Memory B cell (primary cell): ENCODE measurements at regions not wholly inside any gene's neighbourhood (a gene's known extent, or its start where the extent isn't known, plus 50 kb on each side); places are given as distances from the start of the nearest gene placed in this dataset.
"Not testable (repeated sequence)": the region's sequence is repeated elsewhere in the genome, so short reads cannot be mapped to it uniquely, and the experiment has no call there.

Experiments used
- ATAC-seq: fragments of 150-1000 bp; cut with Tn5 transposase; 2 replicates; pipeline ENCODE4 v1.10.0; 2021; ENCODE audit warnings: low read depth, mild to moderate bottlenecking, moderate library complexity
- DNase-seq, 2 donors: peaks; one replicate each; pipeline ENCODE4 v3.0.0; 2022; ENCODE audit warnings: low spot score in 2 of 2
- H3K27ac Mint-ChIP-seq: one replicate; pipeline ENCODE4 v1.8.0; 2022; ENCODE audit warnings: mild to moderate bottlenecking, moderate library complexity, mixed read lengths
- H3K27me3 Mint-ChIP-seq: one replicate; pipeline ENCODE4 v1.8.0; 2022; ENCODE audit warnings: mixed read lengths
- H3K36me3 Mint-ChIP-seq: one replicate; pipeline ENCODE4 v1.8.0; 2022; ENCODE audit warnings: mild to moderate bottlenecking, mixed read lengths
- H3K4me1 Mint-ChIP-seq: one replicate; pipeline ENCODE4 v1.8.0; 2022; ENCODE audit warnings: mixed read lengths
- H3K4me3 Mint-ChIP-seq: one replicate; pipeline ENCODE4 v1.8.0; 2022; ENCODE audit warnings: mild to moderate bottlenecking, moderate library complexity, mixed read lengths
- H3K9me3 Mint-ChIP-seq: one replicate; pipeline ENCODE4 v1.8.0; 2022; ENCODE audit warnings: mixed read lengths

- DNase-seq (peak; percentile 69 to 71), ATAC-seq (peak; percentile 82)
- Mint-ChIP-seq H3K36me3 (no peaks in the 10 kb centered on the region), H3K27me3 (no peaks in the 10 kb centered on the region), H3K4me1 (peaks cover 6% of the 10 kb centered on the region), H3K9me3 (peaks cover 4% of the 10 kb centered on the region), H3K4me3 (peak overlapping the region; percentile 95), H3K27ac (peak overlapping the region; percentile 98)
Observed at GRCh38 chr6:27177485-27178406, 69.8 kb upstream of the PRSS16 start.

GRCh38 chr6:27178407-27178730 lies 69.1 kb upstream of the PRSS16 start:
- peak overlapping the region; percentile 95 for H3K4me3 Mint-ChIP-seq
- no peak for ATAC-seq
- no peaks in the 10 kb centered on the region for H3K36me3 Mint-ChIP-seq
- H3K9me3 Mint-ChIP-seq, result peaks cover 4% of the 10 kb centered on the region
- H3K4me1 Mint-ChIP-seq, result peaks cover 6% of the 10 kb centered on the region
- H3K27me3 Mint-ChIP-seq, result no peaks in the 10 kb centered on the region
- DNase-seq, result peak in 1 of 2 donors; percentile 40
- H3K27ac Mint-ChIP-seq, result peak overlapping the region; percentile 98

DNA sequence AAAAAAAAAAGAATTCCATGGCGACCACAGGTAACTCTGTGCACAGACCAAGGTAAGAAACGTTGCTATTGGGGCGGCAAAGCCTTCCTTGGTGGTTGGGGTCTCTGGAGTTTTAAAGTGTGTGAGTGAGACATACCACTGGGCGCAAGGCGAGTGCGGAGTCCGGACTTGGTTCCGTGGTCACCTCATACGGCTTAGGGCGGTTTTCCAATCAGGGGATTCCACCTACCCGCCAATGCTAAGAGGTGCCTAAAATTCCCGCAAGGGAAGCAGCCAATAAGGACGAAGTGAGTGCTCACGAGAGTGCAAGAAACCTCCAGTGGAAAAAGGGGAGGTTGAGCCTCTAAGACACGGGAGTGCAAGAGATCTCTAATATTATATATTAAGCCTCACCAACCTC lies 68.6 kb upstream of the PRSS16 start:
- H3K27ac Mint-ChIP-seq, result no peak overlapping the region
- peak overlapping the region; percentile 44 for H3K4me3 Mint-ChIP-seq
- DNase-seq (no peak), ATAC-seq (no peak)
- H3K9me3 Mint-ChIP-seq, result peaks cover 4% of the 10 kb centered on the region
- no peaks in the 10 kb centered on the region for H3K27me3 Mint-ChIP-seq
- peaks cover 6% of the 10 kb centered on the region for H3K4me1 Mint-ChIP-seq
- H3K36me3 Mint-ChIP-seq, result no peaks in the 10 kb centered on the region

DNA sequence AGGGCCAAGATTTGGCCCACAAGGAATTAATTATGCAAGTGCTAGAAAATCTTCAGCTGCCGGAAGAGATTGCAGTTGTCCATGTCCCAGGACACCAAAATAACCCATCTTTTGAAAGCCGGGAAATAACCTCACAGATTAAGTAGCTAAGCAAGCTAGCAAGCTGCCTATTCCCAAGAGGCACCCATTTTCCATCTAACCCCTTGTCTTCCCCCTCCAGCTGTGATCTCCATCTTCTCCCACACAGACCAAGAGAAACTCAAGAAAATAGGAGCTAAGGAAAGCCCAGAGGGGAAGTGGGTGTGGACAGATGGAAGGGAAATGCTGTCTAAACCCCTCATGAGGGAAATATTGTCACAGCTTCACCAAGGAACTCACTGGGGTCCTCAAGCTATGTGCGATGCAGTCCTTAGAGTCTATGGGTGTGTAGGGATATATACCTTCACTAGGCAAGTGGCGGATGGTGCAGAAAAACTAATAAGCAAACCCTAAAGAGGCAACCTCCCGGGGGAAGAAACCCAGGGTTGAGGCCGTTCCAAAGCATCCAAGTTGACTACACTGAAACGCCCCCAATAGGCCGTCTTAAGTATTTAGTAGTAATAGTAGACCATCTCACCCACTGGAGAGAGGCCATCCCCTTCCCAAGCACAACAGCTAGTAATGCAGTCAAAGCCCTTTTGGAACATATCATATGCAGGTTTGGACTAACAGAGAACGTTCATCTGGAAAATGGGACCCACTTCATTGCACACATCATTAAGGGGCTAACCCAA lies 64.3 kb upstream of the PRSS16 start:
- Mint-ChIP-seq H3K27ac (no peak overlapping the region), H3K36me3 (no peaks in the 10 kb centered on the region), H3K9me3 (peaks cover 4% of the 10 kb centered on the region), H3K4me3 (no peak overlapping the region), H3K27me3 (no peaks in the 10 kb centered on the region), H3K4me1 (peaks cover 6% of the 10 kb centered on the region)
- DNase-seq, result no peak
- ATAC-seq, result no peak

DNA sequence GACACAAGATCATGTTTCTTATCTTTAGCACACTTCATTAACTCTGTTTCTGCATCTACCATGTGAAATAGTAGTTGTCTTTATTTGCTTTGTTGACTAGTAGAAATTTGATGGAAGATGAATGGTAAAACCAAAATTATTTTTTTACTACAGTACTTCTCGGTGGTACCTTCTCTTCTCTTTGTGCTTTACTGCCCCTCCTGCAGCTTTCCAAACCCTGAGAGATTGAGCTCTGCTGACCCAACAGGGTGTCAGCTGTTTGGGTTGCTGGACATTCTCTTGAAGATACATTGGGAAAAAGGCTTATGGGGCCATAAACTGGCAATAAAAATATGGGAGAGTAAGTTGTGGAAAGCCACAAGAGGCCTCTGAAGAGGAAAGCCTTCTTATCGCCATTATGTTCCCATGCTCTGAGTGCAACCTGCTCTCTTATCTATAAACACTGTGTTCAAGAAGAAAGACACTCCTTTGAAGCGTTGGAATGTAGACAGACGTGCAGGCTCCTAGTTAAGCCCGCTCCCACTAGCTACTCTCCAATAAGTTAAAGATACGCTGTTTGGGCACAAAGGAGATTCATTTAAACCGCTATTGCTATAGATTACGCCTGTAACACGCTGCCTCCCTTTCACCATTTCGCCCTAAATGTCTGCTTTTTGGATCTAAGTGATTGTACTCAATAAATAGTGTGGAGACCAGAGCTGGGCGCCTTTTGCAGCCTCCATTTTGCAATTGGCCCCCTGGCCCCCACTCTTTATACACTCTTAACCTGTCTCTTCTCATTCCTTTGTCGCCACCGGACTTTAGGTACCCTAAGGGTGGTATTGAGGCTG lies 60.1 kb upstream of the PRSS16 start:
- Mint-ChIP-seq H3K9me3 (no peaks in the 10 kb centered on the region), H3K4me1 (peaks cover 7% of the 10 kb centered on the region), H3K4me3 (peak overlapping the region; percentile 87), H3K27me3 (no peaks in the 10 kb centered on the region), H3K36me3 (no peaks in the 10 kb centered on the region), H3K27ac (no peak overlapping the region)
- no peak for ATAC-seq
- DNase-seq, result no peak

- Mint-ChIP-seq H3K4me1 (peaks cover 7% of the 10 kb centered on the region), H3K27ac (peak overlapping the region; percentile 5), H3K4me3 (peak overlapping the region; percentile 87), H3K36me3 (no peaks in the 10 kb centered on the region), H3K27me3 (no peaks in the 10 kb centered on the region), H3K9me3 (no peaks in the 10 kb centered on the region)
- DNase-seq, result no peak
- ATAC-seq, result peak; percentile 73
Observed at GRCh38 chr6:27188061-27188884, 59.2 kb upstream of the PRSS16 start.

DNA sequence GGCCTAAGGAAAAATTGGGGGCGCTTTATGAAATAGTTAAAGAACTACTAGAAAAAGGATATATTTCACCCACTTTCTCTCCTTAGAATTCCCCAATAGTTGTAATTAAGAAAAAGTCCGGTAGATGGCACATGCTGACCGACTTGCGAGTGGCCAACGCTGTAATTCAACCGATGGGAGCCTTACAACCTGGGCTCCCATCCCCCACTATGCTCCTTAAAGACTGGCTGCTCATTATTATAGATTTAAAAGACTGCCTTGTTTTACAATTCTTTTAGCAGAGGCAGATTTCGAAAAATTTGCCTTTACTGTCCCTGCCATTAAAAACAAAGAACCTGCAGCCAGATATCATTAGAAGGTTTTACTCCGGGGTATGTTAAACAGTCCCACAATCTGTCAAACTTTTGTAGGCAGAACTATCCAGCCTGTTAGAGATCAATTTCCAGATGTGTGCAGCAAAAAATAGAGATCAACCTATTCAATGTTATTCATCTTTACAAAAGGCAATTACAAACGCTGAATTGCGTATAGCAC lies 58.5 kb upstream of the PRSS16 start:
- DNase-seq (peak; percentile 55 to 68), ATAC-seq (peak; percentile 89)
- Mint-ChIP-seq H3K4me3 (peak overlapping the region; percentile 87), H3K4me1 (peaks cover 7% of the 10 kb centered on the region), H3K27me3 (no peaks in the 10 kb centered on the region), H3K27ac (peak overlapping the region; percentile 5), H3K9me3 (no peaks in the 10 kb centered on the region), H3K36me3 (no peaks in the 10 kb centered on the region)

DNA sequence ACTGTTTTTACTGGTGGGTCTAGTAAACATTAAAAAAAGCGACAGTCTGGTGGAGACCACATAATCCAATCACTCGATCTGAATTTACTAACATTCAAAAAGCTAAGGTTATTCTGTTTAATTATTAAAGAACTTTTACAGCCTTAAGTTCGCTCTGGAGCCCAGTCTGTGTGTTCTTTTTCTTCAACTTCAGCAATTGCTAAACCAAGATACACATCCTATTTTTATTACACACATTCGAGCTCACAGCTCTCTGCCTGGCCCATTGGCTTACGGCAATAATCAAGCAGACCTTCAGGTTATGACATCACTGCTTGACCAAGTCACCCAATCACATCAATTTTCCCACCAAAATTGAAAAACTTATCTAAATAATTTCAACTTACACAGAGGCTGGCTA lies 57.4 kb upstream of the PRSS16 start:
- Mint-ChIP-seq H3K9me3 (no peaks in the 10 kb centered on the region), H3K36me3 (no peaks in the 10 kb centered on the region), H3K27ac (no peak overlapping the region), H3K4me3 (no peak overlapping the region), H3K27me3 (no peaks in the 10 kb centered on the region), H3K4me1 (peaks cover 7% of the 10 kb centered on the region)
- DNase-seq, result no peak
- ATAC-seq, result no peak

- not testable (repeated sequence) for H3K4me3 Mint-ChIP-seq, H3K27ac Mint-ChIP-seq, H3K27me3 Mint-ChIP-seq, ATAC-seq, DNase-seq, H3K36me3 Mint-ChIP-seq, H3K9me3 Mint-ChIP-seq, H3K4me1 Mint-ChIP-seq
Observed at GRCh38 chr6:27194453-27194852, 53.0 kb upstream of the PRSS16 start.

DNA sequence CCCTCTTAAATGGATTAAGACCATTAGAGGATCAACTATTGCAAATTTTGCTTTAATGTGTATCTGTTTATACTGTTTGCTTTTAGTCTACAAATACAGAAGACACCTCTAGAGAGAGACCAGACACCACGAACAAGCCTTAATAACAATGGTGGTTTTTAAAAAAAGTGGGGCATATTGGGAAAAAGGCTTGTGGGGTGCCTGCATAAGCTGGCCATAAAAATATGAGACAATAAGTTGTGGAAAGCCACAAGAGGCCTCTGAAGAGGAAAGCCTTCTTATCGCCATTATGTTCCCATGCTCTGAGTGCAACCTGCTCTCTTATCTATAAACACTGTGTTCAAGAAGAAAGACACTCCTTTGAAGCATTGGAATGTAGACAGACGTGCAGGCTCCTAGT lies 52.0 kb upstream of the PRSS16 start:
- H3K4me3 Mint-ChIP-seq, ATAC-seq: not testable (repeated sequence)

More for the DNA sequence above, 52.0 kb upstream of the PRSS16 start:
- H3K27ac Mint-ChIP-seq, H3K27me3 Mint-ChIP-seq, H3K36me3 Mint-ChIP-seq, DNase-seq, H3K4me1 Mint-ChIP-seq, H3K9me3 Mint-ChIP-seq: not testable (repeated sequence)
